Psoas muscle (tissue), 7 donors: ENCODE measurements at regions not wholly inside any gene's neighbourhood (a gene's known extent, or its start where the extent isn't known, plus 50 kb on each side); places are given as distances from the start of the nearest gene placed in this dataset.

ENCODE experiments used
- ATAC-seq, 4 donors: fragments of 200-7000 bp; cut with Tn5 transposase; one replicate each; pipeline ENCODE4 v1.9.1; 2020; ENCODE audit warnings: moderate library complexity in 3 of 4, mild to moderate bottlenecking in 2 of 4
- DNase-seq, 2 donors: peaks; one replicate each; pipeline ENCODE4 v3.0.0-alpha.2; 2020
- H3K27ac ChIP-seq: fragments of 200-600 bp; one replicate; pipeline ENCODE4 v1.8.0; 2022
- H3K27me3 ChIP-seq, 3 donors: fragments of 200-600 bp in 1 of 3; one replicate each; pipeline versions ENCODE4 v1.6.1 to v1.8.0; 2013 to 2022; ENCODE audit warnings: low read length in 2 of 3, mild to moderate bottlenecking in 2 of 3, moderate library complexity in 1 of 3; ENCODE audit not compliant: insufficient read depth in 3 of 3
- H3K36me3 ChIP-seq, 2 donors: fragments of 200-600 bp in 1 of 2; one replicate each; pipeline versions ENCODE4 v1.6.1 to v1.8.0; 2013 to 2022; ENCODE audit warnings: low read depth in 1 of 2, mild to moderate bottlenecking in 1 of 2, moderate library complexity in 1 of 2; ENCODE audit not compliant: insufficient read depth in 1 of 2
- H3K4me1 ChIP-seq: fragments of 200-600 bp; one replicate; pipeline ENCODE4 v1.8.0; 2022
- H3K4me3 ChIP-seq: fragments of 200-600 bp; one replicate; pipeline ENCODE4 v1.8.0; 2022; ENCODE audit warnings: mild to moderate bottlenecking
- H3K9me3 ChIP-seq: fragments of 200-600 bp; one replicate; pipeline ENCODE4 v1.8.0; 2022
- WGBS, 3 donors: extraction: QIAGEN DNeasy Blood & Tissue Kit; methylation state at CpG; one replicate each; pipeline versions ENCODE4 v1.1.6 to v1.1.7; 2013; 5-methylcytosine and 5-hydroxymethylcytosine counted together
- intact Hi-C, 2 donors: fragments of 100-400 bp; cut with DNase I; formaldehyde crosslinking; loops; one replicate each; pipeline versions ENCODE4 v1.11.0 to v1.14.2; 2022
- TF ChIP-seq, protein P1 (sequence below): fragments of 200-600 bp; IDR thresholded peaks from one replicate; pipeline ENCODE4 v1.8.0; 2022; ENCODE audit warnings: antibody characterized with exemption
- donor health status: healthy with polysubstance abuse.
- donor health status: DM: no; HTN: no; CAD: no; lungs with moderate emphysema.
- donor health status: Bipolar disorder and iron deficiency.
- donor health status: healthy.
- donor health status: DM: yes; HTN: yes; CAD: no.
- donor health status: DM: no; HTN: no; CAD: no.
- donor health status: DM: yes; HTN: yes; CAD: no.

DNA sequence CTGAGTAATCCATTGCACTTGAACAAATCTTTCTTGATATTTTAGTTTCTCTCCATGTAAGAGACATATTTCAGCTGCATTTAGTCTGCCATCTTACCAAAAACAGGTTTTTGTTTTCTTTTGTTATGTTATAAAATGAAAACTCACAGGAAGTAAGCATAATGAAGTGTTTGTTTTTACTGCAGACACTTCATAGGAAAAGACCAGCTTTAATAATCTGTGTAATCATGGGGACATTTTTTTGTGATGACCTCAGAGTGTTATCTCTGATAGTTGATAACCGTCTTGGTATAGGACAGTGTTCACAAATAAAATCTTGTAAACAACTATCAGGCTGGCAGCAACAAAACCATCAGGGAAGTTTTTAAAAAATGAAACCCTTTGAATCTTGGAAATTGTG is 266.2 kb upstream of the OR4E1 start:
- WGBS, 3 donors, result 33 to 51% (median 40%) methylated on average over 1 of the region's 1 CpG
- TF ChIP-seq, protein P1, sequence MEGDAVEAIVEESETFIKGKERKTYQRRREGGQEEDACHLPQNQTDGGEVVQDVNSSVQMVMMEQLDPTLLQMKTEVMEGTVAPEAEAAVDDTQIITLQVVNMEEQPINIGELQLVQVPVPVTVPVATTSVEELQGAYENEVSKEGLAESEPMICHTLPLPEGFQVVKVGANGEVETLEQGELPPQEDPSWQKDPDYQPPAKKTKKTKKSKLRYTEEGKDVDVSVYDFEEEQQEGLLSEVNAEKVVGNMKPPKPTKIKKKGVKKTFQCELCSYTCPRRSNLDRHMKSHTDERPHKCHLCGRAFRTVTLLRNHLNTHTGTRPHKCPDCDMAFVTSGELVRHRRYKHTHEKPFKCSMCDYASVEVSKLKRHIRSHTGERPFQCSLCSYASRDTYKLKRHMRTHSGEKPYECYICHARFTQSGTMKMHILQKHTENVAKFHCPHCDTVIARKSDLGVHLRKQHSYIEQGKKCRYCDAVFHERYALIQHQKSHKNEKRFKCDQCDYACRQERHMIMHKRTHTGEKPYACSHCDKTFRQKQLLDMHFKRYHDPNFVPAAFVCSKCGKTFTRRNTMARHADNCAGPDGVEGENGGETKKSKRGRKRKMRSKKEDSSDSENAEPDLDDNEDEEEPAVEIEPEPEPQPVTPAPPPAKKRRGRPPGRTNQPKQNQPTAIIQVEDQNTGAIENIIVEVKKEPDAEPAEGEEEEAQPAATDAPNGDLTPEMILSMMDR, result no peak
- Histone ChIP-seq H3K4me1 (no peaks in the 10 kb centered on the region), H3K9me3 (no peaks in the 10 kb centered on the region), H3K36me3 (no peaks in the 10 kb centered on the region), H3K27ac (no peak overlapping the region), H3K4me3 (no peak overlapping the region), H3K27me3 (no peaks in the 10 kb centered on the region)
- ATAC-seq (no peak), DNase-seq (no peak)
- intact Hi-C loops, result no loop called here

DNA sequence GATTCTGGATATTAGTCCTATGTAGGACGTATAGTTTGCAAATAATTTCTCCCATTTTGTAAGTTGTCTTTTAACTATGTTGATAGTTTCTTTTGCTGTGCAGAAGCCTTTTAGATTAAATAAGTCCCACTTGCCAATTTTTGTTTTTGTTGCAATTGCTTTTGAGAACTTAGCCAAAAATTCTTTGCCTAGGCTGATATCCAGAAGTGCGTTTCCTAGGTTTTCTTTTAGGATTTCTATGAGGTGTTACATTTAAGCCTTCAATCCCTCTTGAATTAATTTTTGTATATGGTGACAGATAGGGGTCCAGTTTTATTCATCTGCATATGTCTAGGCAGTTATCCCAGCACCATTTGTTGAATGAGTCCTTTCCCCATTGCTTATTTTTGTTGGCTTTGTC is 264.4 kb upstream of the OR4E1 start:
- no peak for ATAC-seq
- Histone ChIP-seq H3K9me3 (no peaks in the 10 kb centered on the region), H3K4me1 (no peaks in the 10 kb centered on the region), H3K36me3 (no peaks in the 10 kb centered on the region), H3K27me3 (no peaks in the 10 kb centered on the region), H3K27ac (no peak overlapping the region), H3K4me3 (no peak overlapping the region)
- TF ChIP-seq, protein P1, result no peak
- DNase-seq, result no peak
- 45 to 70% (median 60%) methylated on average over 2 of the region's 2 CpGs for WGBS, 3 donors
- intact Hi-C loops, result no loop called here

DNA sequence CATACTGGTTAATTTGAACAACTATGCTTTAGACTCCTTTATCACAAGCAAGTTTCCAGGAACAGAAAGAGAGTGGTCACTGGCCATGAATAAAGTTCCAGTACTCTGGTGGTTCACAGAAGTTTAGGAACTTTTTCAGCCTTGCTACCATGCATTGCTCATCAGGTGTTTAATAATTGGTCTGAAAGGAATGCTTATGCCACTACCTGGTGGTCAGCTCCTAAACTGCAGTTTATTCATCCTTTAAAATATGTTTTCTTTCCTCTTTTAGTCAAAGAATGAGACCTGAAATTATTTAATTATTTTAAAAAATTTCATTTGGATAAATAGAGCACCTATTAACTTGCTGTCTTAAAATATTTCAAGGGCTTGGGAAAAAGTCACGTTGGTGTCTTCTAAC is 260.1 kb upstream of the OR4E1 start:
- TF ChIP-seq, protein P1, result no peak
- Histone ChIP-seq H3K27ac (no peak overlapping the region), H3K36me3 (no peaks in the 10 kb centered on the region), H3K27me3 (no peaks in the 10 kb centered on the region), H3K9me3 (no peaks in the 10 kb centered on the region), H3K4me3 (no peak overlapping the region), H3K4me1 (no peaks in the 10 kb centered on the region)
- no peak for DNase-seq
- WGBS, 3 donors, result 29 to 37% (median 32%) methylated on average over 1 of the region's 1 CpG
- intact Hi-C loops, result no loop called here
- ATAC-seq, result no peak

DNA sequence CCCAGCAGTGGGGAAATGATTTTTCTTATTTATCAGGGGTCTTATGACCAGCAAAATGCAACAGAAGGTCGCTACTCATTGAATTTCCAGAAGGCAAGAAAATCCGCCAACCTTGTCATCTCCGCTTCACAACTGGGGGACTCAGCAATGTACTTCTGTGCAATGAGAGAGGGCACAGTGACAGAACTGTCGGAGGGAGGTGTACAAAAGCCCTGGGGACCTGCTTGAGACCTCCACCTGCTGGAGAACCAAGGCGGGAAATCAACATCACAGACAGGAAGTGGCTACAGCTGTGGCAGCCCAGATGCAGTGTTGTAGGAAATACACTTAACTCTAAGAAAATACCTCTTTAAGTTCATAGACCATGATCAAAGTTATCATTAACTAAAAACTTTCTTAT is 250.9 kb upstream of the OR4E1 start:
- no peak overlapping the region for H3K4me3 ChIP-seq
- H3K27me3 ChIP-seq, result no peaks in the 10 kb centered on the region
- DNase-seq, result no peak
- no peaks in the 10 kb centered on the region for H3K9me3 ChIP-seq
- no peak overlapping the region for H3K27ac ChIP-seq
- intact Hi-C loops, result no loop called here
- H3K36me3 ChIP-seq, result no peaks in the 10 kb centered on the region
- WGBS, 3 donors, result 60 to 64% (median 60%) methylated on average over 5 of the region's 5 CpGs
- H3K4me1 ChIP-seq, result no peaks in the 10 kb centered on the region
- no peak for ATAC-seq
- TF ChIP-seq, protein P1, result no peak

DNA sequence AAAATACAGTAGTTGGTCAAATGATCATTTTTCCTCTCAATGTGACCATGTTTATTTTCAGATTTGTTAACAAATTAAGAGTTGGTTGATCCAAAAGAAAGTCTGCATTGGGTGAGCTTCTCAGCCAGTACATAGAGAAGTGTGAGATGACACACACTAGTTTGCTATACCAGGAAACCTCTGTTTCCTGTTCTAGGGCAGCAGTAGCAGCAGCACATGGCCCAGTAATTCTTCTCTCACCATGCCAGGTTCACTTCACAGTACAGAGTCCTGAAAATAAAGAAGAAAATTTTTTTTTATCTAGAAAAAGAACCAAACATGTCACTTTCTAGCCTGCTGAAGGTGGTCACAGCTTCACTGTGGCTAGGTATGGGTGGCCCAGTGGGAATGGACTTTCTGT is 250.2 kb upstream of the OR4E1 start:
- Histone ChIP-seq H3K4me3 (no peak overlapping the region), H3K27ac (no peak overlapping the region), H3K36me3 (no peaks in the 10 kb centered on the region), H3K27me3 (no peaks in the 10 kb centered on the region), H3K4me1 (no peaks in the 10 kb centered on the region), H3K9me3 (no peaks in the 10 kb centered on the region)
- TF ChIP-seq, protein P1, result no peak
- intact Hi-C loops, result no loop called here
- no peak for ATAC-seq
- DNase-seq, result no peak
